ENCODE measurements at regions not wholly inside any gene's neighbourhood (a gene's known extent, or its start where the extent isn't known, plus 50 kb on each side); places are given as distances from the start of the nearest gene placed in this dataset.
"Not testable (repeated sequence)": the region's sequence is repeated elsewhere in the genome, so short reads cannot be mapped to it uniquely, and the experiment has no call there.

DNA sequence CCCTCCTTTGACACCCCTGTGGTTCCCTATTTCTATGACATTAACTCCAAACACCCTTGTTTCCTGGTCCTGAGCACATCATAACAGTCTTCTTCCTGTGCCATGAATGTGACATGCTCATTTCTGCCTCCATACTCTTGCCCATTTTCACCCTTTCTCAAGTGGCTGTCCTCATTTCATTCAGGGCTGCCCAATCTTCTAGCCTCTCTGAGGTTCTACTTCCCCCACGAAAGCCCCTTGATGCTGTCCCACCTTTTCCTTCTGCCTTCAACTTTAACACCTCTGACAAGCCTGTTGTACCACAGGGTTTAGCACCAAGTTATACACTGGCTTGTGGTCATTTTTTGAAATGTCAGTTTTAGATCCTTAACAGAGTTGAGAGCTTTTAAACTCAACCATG, 136.2 kb upstream of the BOD1L1 start:
- DNase-seq (ENCODE audit: low read depth), result no peak

GRCh38 chr4:13765539-13765938, 138.0 kb upstream of the BOD1L1 start:
- no peak for DNase-seq (ENCODE audit: low read depth)

DNA sequence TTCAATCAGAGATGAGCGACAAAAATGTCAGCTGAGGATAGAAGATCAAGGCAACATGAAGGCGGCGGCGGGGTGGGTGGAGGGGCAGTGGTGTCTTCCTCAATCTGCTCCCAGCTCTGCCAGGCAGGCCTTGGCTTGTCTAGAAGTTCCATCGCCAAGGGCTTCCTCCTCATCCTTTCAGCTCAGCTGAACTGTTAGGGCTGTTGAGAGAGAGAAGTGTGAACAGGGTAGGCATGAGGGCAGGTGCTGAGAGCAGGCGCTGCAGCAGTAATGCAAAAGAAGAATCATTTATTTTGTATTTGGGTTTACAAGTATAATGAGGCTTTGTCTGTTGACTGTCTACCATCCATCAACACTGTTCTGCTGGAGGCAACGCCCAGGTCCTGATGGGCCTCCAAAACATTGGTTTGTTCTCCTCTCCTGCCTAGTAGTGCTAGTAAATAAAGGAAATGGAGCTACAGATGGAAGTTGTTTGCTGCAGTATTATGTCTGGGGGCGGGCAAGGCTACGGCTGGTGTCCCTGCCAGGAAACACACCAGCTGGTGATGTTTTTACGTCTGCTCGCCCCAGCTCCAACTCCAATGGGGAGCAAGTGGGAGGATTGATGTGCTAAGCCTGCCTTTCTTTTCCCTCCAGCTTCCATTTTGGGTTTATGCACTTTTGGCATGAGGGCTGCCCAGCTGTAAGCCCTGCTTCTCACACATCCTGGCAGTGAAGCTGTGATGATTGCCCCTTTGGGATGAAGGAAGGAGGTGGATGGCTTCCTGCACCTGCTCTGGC, 139.4 kb upstream of the BOD1L1 start:
- no peak for DNase-seq (ENCODE audit: low read depth)

DNA sequence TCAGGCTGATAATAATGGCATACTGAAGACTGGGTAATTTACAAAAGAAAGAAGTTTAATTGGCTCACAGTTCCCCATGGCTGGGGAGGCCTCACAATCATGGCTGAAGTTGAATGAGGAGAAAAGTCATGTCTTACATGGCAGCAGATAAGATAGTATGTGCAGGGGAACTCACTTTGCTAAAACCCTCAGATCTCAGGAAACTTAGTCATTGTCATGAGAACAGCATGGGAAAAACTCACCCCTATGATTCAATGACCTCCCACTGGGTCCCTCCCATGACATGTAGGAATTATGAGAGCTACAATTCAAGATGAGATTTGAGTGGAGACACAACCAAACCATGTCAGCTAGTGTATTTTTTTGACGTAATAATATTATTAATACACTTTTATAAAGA, 149.8 kb upstream of the BOD1L1 start:
- no peak for DNase-seq (ENCODE audit: low read depth)

GRCh38 chr4:13778367-13778766, 150.8 kb upstream of the BOD1L1 start:
- DNase-seq (ENCODE audit: low read depth), result no peak

GRCh38 chr4:13782231-13782630, 154.7 kb upstream of the BOD1L1 start:
- DNase-seq (ENCODE audit: low read depth), result no peak

DNA sequence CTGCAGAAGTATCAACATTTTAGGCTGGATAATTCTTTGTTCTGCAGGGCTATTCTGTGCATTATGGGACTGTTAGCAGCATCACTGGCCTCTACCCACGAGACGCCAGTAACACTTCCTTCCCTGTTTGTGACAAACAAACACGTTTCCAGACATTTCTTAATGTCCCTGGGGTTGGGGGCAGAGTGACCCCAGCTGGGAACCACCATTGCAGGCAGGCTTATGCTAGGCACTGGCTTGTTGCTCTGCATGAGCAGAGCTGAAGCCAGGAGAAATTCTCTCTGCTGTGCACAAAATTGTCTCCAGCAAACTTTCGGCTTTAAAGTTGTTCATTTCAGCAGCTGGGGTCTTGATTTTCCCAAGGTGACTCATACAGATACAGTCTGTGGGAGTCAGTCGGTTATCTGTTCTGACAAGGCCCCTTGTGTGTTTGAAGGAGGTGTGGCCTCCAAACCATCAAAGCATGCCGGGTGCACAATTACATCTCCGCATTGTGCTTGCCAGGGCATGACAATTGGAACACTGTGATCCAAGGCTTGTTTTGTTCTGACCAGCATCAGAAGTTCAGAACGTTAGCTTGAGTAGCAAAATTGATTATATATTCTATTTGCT, 156.4 kb upstream of the BOD1L1 start:
- DNase-seq (ENCODE audit: low read depth), result no peak

GRCh38 chr4:13793020-13793710, 165.6 kb upstream of the BOD1L1 start:
- peak; percentile 20 for DNase-seq (ENCODE audit: low read depth)

DNA sequence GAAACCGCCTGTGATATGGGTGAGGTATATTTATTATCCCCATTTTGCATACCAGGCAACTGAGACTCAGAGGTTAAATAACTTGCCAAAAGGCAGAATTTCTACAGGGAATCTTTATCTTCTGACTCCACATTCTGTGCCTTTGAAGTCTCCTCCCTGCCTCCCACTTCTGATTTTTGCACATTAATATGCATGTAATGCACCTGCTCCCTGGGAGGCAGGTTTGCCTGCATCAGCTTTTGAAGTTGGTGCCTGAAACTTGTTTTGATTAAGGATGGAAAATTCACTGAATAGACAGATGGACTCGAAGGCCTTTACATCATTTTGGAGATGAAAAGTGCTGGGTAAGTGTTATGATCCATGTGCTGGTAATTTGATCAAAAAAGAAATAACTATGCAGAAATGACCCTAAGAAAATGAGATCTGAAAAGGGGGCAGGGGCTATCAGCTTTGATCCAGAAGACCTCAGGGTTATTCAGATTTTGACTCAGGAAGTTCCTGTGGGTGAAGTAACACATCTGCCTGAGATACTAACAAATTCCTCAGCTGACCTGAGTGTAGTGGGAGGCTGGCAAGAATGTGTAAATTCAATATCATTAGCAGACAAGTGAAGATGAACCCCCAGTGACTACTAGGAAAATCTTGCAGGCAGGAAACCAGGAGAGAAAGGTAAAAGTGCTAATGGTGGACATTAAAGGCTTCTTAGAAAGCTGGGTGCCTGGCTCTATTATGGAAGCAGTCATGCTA, 167.5 kb upstream of the BOD1L1 start:
- no peak for DNase-seq (ENCODE audit: low read depth)

DNA sequence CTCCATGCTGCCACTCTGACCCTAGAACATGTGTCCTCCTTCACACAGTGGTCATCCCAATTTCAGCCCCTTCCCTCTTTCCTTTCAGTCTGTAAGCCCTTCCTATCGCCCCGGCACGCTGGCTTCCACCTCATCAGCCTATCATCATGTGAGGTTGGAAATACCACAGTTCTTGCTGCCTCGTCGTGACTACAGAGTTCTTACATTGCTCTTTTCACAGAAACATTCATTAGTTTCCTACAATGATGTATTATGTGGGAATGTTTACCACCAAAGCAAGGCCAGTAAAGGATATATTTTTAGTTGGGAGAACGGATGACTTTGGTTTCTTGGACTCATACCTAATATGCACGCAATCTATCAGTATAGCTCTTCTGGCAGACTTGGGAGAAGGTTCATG, 169.5 kb upstream of the BOD1L1 start:
- DNase-seq (ENCODE audit: low read depth), result no peak

DNA sequence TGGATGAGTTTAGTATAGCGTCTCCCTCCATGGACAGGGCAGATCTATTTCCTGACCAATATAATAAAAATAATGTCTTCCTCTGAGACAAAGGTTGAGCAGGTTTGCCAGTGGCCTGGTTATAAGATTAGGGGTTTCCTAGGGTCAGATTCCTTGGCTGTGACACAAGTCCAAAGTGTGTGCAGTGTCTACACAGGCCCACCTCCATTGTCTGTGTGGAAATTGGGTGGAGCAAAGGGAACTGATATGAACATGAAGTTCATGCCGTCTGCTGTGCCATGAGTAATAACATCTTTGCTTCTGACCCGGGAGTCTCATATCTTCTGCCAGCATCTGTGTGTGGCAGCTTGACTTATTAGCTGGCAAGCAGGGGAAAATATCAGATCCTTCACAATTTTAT, 187.7 kb upstream of the BOD1L1 start:
- DNase-seq (ENCODE audit: low read depth), result no peak

- no peak for DNase-seq (ENCODE audit: low read depth)
Observed at GRCh38 chr4:13816472-13816871, 188.9 kb upstream of the BOD1L1 start.

- no peak for DNase-seq (ENCODE audit: low read depth)
Observed at GRCh38 chr4:13821522-13821921, 194.0 kb upstream of the BOD1L1 start.

DNA sequence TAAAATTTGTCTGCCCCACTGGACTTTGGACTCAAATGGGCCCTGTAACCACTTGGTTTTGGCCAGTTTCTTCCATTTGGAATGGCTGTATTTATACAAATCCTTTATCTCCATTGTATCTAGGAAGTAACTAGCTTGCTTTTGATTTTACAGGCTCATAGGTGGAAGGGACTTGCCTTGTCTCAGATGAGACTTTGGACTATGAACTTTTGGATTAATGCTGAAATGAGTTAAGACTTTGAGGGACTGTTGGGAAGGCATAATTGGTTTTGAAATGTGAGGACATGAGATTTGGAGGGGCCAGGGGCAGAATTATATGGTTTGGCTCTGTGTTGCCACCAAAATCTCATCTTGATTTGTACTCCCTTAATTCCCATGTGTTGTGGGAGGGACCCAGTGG, 198.3 kb upstream of the BOD1L1 start:
- not testable (repeated sequence) for DNase-seq (ENCODE audit: low read depth)

- no peak for DNase-seq (ENCODE audit: low read depth)
Observed at GRCh38 chr4:13829457-13829856, 201.9 kb upstream of the BOD1L1 start.

- DNase-seq (ENCODE audit: low read depth), result no peak
Observed at GRCh38 chr4:13830449-13830848, 202.9 kb upstream of the BOD1L1 start.

DNA sequence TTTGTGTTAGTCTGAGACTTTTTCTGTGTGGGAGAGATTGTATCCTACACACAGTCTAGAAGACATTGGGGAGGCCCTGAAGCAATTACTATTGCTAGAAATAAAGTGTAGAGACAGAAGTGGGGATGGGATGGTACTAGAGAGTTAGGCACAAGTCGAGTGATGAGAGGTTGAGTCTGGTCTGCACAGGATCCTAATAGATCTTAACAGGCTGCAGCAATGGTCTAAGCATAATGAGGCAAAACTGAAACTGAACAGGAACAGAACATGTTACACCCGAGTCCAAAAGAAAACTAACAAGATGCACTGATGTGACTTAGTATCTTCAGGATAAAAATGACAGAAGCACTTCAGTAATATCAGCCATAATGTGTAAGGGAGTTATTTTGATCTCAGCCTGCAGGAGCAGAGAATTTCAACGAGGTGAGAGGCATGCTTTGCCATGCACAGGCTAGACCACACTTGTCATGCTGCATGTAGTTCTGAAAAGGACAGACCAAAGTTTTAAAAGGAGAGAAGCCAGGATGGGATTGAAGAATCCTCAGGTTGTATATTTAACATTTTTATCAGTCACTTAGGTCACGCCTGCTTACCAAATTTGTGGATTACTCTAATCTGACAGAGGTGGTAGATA, 205.8 kb upstream of the BOD1L1 start:
- no peak for DNase-seq (ENCODE audit: low read depth)

- no peak for DNase-seq (ENCODE audit: low read depth)
Observed at GRCh38 chr4:13836946-13837912, 209.7 kb upstream of the BOD1L1 start.

GRCh38 chr4:13840502-13841190, 213.1 kb upstream of the BOD1L1 start:
- DNase-seq (ENCODE audit: low read depth), result no peak

DNA sequence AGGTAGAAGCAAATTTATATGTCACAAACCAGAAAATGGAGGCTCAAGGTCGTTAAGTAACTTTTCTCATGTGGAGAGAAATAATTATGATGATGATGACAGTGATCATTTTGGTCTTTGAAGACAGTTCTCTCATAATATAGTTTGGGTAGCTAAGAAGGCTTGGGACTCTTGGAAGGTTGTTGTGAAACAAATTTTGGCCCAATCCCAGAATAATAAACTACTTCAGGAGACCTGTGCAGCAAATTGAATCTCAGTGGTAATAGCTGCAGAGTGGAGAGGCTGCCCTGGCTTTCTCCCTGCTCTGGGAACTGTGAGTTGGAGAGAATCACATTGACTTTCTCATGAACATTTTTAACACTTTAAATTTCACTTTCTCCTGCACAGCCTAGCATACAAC, 217.2 kb upstream of the BOD1L1 start:
- no peak for DNase-seq (ENCODE audit: low read depth)

Measured in stromal cell of bone marrow (primary cell).